GM13976 (cell line): ENCODE measurements at regions not wholly inside any gene's neighbourhood (a gene's known extent, or its start where the extent isn't known, plus 50 kb on each side); places are given as distances from the start of the nearest gene placed in this dataset.

Experiments
- DNase-seq: peaks from one replicate; pipeline ENCODE4 v3.0.0; 2012; ENCODE audit warnings: low spot score
- in situ Hi-C: fragments of 300-500 bp; cut with MboI; formaldehyde crosslinking; loops from one replicate; pipeline ENCODE4 v1.12.0; 2022; ENCODE audit warnings: low sequenced_read_pairs, mixed read lengths, inconsistent platforms; ENCODE audit not compliant: unreplicated experiment
- TF ChIP-seq, protein P1 (sequence below): IDR thresholded peaks from 2 replicates; pipeline ENCODE4 v1.5.1; 2012; ENCODE audit warnings: borderline replicate concordance, mild to moderate bottlenecking; ENCODE audit not compliant: insufficient read depth; ENCODE audit errors: extremely low read depth, missing control alignments, control extremely low read depth

DNA sequence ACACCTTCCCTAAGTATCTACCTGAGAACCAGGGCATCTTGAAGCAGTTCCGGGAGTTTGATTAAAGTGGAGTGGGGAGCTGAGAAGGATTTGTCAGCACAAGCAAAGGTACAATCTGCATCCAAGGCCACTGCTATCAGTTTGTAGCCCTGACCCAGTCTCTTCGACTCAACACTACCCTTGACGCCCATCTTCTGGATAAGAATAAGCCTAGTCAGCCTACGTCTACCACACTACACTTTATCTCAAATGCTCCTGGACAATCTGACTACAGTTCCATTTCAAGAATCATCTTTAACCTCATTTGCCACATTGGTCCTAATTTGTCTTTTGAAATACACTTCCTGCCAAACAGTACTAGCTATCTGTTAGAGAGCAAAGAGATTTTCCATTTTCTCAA, 134.1 kb upstream of the C1GALT1 start:
- in situ Hi-C loops = no loop called here
- TF ChIP-seq, protein P1, sequence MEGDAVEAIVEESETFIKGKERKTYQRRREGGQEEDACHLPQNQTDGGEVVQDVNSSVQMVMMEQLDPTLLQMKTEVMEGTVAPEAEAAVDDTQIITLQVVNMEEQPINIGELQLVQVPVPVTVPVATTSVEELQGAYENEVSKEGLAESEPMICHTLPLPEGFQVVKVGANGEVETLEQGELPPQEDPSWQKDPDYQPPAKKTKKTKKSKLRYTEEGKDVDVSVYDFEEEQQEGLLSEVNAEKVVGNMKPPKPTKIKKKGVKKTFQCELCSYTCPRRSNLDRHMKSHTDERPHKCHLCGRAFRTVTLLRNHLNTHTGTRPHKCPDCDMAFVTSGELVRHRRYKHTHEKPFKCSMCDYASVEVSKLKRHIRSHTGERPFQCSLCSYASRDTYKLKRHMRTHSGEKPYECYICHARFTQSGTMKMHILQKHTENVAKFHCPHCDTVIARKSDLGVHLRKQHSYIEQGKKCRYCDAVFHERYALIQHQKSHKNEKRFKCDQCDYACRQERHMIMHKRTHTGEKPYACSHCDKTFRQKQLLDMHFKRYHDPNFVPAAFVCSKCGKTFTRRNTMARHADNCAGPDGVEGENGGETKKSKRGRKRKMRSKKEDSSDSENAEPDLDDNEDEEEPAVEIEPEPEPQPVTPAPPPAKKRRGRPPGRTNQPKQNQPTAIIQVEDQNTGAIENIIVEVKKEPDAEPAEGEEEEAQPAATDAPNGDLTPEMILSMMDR = no peak
- DNase-seq = no peak

DNA sequence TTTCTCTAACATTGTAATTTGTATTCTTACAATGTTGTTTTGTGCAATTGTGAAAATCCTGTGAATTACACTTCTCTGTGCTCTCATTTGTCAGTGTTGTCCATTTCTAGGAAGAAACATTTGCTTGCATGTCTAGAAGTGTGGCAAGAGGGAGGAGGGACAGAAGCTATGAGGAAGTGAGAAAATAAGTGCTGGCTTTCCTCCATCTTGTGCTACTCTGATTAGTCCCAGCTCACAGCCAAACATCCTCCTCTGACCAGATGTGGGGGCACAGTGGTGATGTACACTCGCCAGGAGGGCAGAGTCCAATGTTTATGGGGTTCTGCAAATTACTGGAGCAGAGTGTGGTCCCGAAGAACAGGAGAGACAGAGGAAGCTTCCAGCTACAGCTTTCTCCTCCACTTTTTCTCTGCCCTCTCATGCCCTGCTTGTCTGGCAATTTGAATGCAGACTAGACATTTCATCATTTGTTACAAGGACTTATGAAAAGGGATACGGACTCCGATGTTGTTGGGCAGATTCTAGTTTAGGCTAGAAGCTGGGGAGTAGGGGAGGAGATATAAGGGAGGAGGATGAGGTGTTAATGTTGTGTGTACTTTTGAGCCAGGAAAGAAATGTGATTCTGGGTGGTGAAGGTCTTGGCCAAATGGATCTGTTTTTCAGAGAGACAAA, 131.0 kb upstream of the C1GALT1 start:
- TF ChIP-seq, protein P1 = no peak
- in situ Hi-C loops = no loop called here
- peak; percentile 15 for DNase-seq

DNA sequence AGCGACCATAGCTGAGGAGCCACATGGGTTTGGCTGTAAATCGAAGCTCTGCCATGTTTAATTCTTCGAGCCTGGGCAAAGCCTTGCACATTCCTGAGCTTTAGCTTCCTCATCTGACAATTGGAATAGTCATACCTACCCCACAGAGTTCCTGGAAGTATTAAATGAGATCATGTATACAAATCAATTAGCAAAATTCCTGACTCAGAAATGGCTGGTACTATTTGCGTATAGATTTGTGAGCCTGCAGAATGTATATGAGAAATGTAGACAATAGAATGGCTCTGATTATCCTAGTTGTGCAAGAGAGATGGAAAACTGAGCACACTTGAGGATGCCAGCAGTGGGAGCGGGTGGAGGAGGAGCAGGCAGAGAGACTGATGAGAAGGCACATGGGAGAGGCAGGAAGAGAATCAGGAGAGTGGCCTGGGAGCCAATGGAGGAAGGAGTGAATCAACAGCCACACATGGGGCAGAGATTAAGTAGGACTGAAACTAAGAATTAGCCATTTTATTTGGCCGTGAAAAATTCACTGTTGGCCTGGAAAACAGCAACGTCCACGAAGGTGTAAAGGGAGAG, 128.0 kb upstream of the C1GALT1 start:
- in situ Hi-C loops = no loop called here
- TF ChIP-seq, protein P1 = no peak
- no peak for DNase-seq

DNA sequence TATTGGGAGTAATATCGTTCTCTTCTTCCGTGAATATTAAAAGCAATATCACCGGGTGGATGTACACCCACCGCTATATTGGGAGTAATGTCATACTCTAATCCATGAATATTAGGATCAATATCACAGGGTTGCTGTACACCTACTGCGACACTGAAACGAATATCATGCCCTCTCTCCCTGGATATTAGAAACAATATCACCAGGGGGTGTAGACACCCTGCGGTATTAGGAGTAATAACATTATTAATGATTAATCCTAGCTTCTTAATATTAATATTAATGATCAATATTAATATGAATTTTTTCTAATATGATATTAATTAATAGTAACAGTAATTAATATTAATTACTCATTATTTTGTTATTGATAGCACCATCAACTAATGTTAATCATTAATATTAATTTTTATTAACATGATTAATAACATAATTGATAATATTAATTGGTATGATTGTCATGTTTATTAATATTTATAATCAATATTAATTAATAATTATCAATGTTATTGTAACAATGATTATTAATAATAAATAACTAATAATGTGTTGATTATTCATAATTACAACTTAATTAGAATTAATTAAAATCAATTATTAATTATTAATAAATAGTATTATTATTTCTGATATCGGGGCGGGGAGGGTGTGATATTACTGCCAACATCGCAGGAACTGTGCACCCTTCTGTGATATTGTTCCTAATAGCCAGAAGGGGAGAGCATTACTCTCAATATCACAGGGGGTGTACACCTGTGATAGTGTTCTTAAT, 121.3 kb upstream of the C1GALT1 start:
- TF ChIP-seq, protein P1 = no peak
- DNase-seq = no peak
- in situ Hi-C loops = no loop called here

DNA sequence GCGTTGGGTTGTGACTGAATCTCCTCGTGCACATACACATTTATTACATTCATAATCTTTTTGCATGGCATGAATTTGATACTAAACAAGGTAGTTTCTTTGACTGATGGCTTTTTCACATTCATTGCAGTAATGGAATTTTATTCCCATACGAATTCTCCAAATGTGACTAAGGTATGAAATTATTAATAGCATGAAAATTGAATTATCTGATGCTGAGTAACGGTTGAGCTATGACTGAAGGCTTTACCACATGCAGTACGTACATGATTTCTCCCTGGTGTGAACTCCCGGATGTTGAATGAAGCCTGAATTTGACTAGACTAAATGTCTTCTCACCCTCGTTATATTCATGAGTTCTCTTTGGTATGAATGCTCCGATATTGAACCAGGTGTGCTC, 104.4 kb upstream of the C1GALT1 start:
- in situ Hi-C loops = no loop called here
- no peak for DNase-seq
- TF ChIP-seq, protein P1 = no peak

DNA sequence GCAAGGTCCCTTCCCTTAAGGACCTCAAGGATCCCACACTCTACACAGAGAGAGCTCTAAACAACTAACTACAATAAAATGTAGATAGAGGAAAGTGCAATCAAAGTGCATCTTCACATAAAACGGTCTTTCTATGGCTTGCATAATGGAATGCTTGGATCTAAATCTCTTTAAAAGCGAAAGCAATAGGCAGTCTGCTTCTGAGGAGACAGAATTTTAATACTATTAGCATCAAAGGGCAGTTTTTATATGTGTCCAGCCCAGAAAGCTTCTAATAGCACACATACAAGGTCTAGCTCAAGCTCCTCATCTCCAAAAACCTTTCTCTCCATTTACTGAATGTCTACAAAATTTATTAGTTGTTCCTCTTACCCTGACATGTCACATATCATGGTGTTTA, 101.5 kb upstream of the C1GALT1 start:
- no peak for DNase-seq
- TF ChIP-seq, protein P1 = no peak
- in situ Hi-C loops = no loop called here
